Keratinocyte (primary cell): ENCODE measurements at regions not wholly inside any gene's neighbourhood (a gene's known extent, or its start where the extent isn't known, plus 50 kb on each side); places are given as distances from the start of the nearest gene placed in this dataset.

Experiments used
- DNase-seq: peaks from one replicate; pipeline ENCODE4 v3.0.0-alpha.2; 2011; ENCODE audit warnings: low read depth, missing footprints, low spot score
- FAIRE-seq: peaks from 2 replicates; lab custom pipeline; 2011; peaks lifted over from hg19 to GRCh38; lab: Jason Lieb, UNC
- H2AFZ ChIP-seq: 2 replicates; pipeline ENCODE4 v1.6.0; 2012; ENCODE audit warnings: low read length, control low read depth, inconsistent platforms; ENCODE audit not compliant: control insufficient read depth
- H3K27ac ChIP-seq: 2 replicates; pipeline ENCODE4 v1.5.1; 2011; ENCODE audit warnings: low read length; ENCODE audit not compliant: control insufficient read depth, insufficient read depth
- H3K27me3 ChIP-seq: 3 replicates; pipeline ENCODE4 v1.6.0; 2011; ENCODE audit warnings: low read length; ENCODE audit not compliant: control insufficient read depth, insufficient read depth; ENCODE audit errors: extremely low read depth
- H3K36me3 ChIP-seq, 2 experiments: 2 replicates in 1 of 2; 3 replicates in 1 of 2; pipeline ENCODE4 v1.5.1; 2011; ENCODE audit warnings: low read length in 2 of 2, mild to moderate bottlenecking in 1 of 2; ENCODE audit not compliant: control insufficient read depth in 2 of 2, insufficient read depth in 2 of 2; ENCODE audit errors: extremely low read depth in 1 of 2
- H3K4me1 ChIP-seq: 3 replicates; pipeline ENCODE4 v1.5.1; 2011; ENCODE audit warnings: low read length; ENCODE audit not compliant: control insufficient read depth, insufficient read depth; ENCODE audit errors: extremely low read depth
- H3K4me2 ChIP-seq: 3 replicates; pipeline ENCODE4 v1.6.0; 2011; ENCODE audit warnings: low read depth, low read length; ENCODE audit not compliant: control insufficient read depth, insufficient read depth; ENCODE audit errors: extremely low read depth
- H3K4me3 ChIP-seq, 3 experiments: fragments of 200-600 bp in 1 of 3; sonication (generic) in 1 of 3; 2 replicates in 2 of 3; 3 replicates in 1 of 3; pipeline ENCODE4 v1.5.1; 2011 to 2016; ENCODE audit warnings: low read length in 3 of 3, mild to moderate bottlenecking in 3 of 3, control low read depth in 2 of 3, inconsistent platforms in 1 of 3, low read depth in 1 of 3, mixed read lengths in 1 of 3, mixed run types in 1 of 3, moderate library complexity in 1 of 3; ENCODE audit not compliant: control insufficient read depth in 2 of 3, insufficient read depth in 2 of 3; ENCODE audit errors: extremely low read depth in 1 of 3
- H3K79me2 ChIP-seq: 2 replicates; pipeline ENCODE4 v1.6.0; 2012; ENCODE audit warnings: low read length; ENCODE audit not compliant: control insufficient read depth, insufficient read depth
- H3K9ac ChIP-seq: 3 replicates; pipeline ENCODE4 v1.6.0; 2011; ENCODE audit warnings: low read length; ENCODE audit not compliant: control insufficient read depth, insufficient read depth; ENCODE audit errors: extremely low read depth
- H3K9me1 ChIP-seq: 3 replicates; pipeline ENCODE4 v1.6.0; 2011; ENCODE audit warnings: low read length; ENCODE audit not compliant: control insufficient read depth, insufficient read depth; ENCODE audit errors: extremely low read depth
- H3K9me3 ChIP-seq: 2 replicates; pipeline ENCODE4 v1.5.1; 2012; ENCODE audit warnings: low read depth, low read length; ENCODE audit not compliant: control insufficient read depth
- H4K20me1 ChIP-seq: 3 replicates; pipeline ENCODE4 v1.6.0; 2011; ENCODE audit warnings: low read length; ENCODE audit not compliant: control insufficient read depth, insufficient read depth; ENCODE audit errors: extremely low read depth
- CTCF ChIP-seq, 3 experiments: IDR thresholded peaks in 1 of 3; conservative IDR thresholded peaks in 1 of 3; optimal IDR thresholded peaks in 1 of 3; 2 replicates in 2 of 3; 3 replicates in 1 of 3; pipeline versions ENCODE3 to v1.5.1; 2011; ENCODE audit warnings: low read length in 3 of 3, mild to moderate bottlenecking in 3 of 3, moderate library complexity in 2 of 3, control low read depth in 1 of 3, inconsistent platforms in 1 of 3; ENCODE audit not compliant: insufficient read depth in 2 of 3; ENCODE audit errors: extremely low read depth in 1 of 3
- EZH2 ChIP-seq: IDR thresholded peaks from one replicate; pipeline ENCODE4 v1.6.1; 2012; ENCODE audit warnings: inconsistent platforms, mild to moderate bottlenecking, low read length, moderate library complexity
- dilution Hi-C: fragments of 300-500 bp; cut with MboI; formaldehyde crosslinking; loops from one replicate; pipeline ENCODE4 v1.7.0; 2020; ENCODE audit warnings: low sequenced_read_pairs; ENCODE audit not compliant: extremely low pct_ligation_motif_present

- H3K9me1 ChIP-seq: no peaks in the 10 kb centered on the region
- H2AFZ ChIP-seq: no peak overlapping the region
- dilution Hi-C loops: no loop called here
- peaks cover 13% of the 10 kb centered on the region for H3K4me1 ChIP-seq
- H3K9me3 ChIP-seq: no peaks in the 10 kb centered on the region
- H3K79me2 ChIP-seq: no peaks in the 10 kb centered on the region
- H3K36me3 ChIP-seq: no peaks in the 10 kb centered on the region
- H3K9ac ChIP-seq: no peak overlapping the region
- no peak for DNase-seq
- no peaks in the 10 kb centered on the region for H3K27me3 ChIP-seq
- no peak overlapping the region for H3K4me3 ChIP-seq
- H3K27ac ChIP-seq: no peak overlapping the region
- H3K4me2 ChIP-seq: no peak overlapping the region
- H4K20me1 ChIP-seq: no peaks in the 10 kb centered on the region
- TF ChIP-seq CTCF (optimal IDR thresholded peaks at IDR 0.05 in 1 of 3, IDR thresholded peaks at IDR 0.05 in 1 of 3, conservative IDR thresholded peaks at IDR 0.05 in 1 of 3; ENCODE audit: extremely low read depth in 1 of 3, insufficient read depth in 2 of 3, low read length in 3 of 3): no peak
- TF ChIP-seq EZH2: no peak
- FAIRE-seq: no peak
Observed at GRCh38 chr15:100762289-100762688, 117.3 kb upstream of the ALDH1A3 start.

GRCh38 chr15:100762913-100763834 is 116.5 kb upstream of the ALDH1A3 start:
- Histone ChIP-seq H3K79me2 (no peaks in the 10 kb centered on the region), H3K27me3 (no peaks in the 10 kb centered on the region), H3K9me3 (no peaks in the 10 kb centered on the region), H3K27ac (no peak overlapping the region), H4K20me1 (no peaks in the 10 kb centered on the region), H3K4me1 (peaks cover 13% of the 10 kb centered on the region), H3K4me2 (no peak overlapping the region), H2AFZ (no peak overlapping the region), H3K9me1 (no peaks in the 10 kb centered on the region), H3K36me3 (no peaks in the 10 kb centered on the region), H3K4me3 (no peak overlapping the region), H3K9ac (no peak overlapping the region)
- no peak for FAIRE-seq
- TF ChIP-seq CTCF (optimal IDR thresholded peaks at IDR 0.05 in 1 of 3, IDR thresholded peaks at IDR 0.05 in 1 of 3, conservative IDR thresholded peaks at IDR 0.05 in 1 of 3; ENCODE audit: extremely low read depth in 1 of 3, insufficient read depth in 2 of 3, low read length in 3 of 3) (no peak), EZH2 (no peak)
- no peak for DNase-seq
- dilution Hi-C loops: no loop called here
